ENCODE measurements at regions not wholly inside any gene's neighbourhood (a gene's known extent, or its start where the extent isn't known, plus 50 kb on each side); places are given as distances from the start of the nearest gene placed in this dataset.

GRCh38 chr3:70120357-70120966 lies 120.9 kb downstream of the SAMMSON start:
- peak; percentile 39 for DNase-seq

- no peak for DNase-seq
These were observed 127.7 kb downstream of the SAMMSON start for GRCh38 chr3:70127192-70127591.

- DNase-seq, result no peak
These were observed 137.8 kb downstream of the SAMMSON start for GRCh38 chr3:70137366-70137765.

GRCh38 chr3:70138606-70139005 lies 139.1 kb downstream of the SAMMSON start:
- no peak for DNase-seq

All from CD4-positive, alpha-beta T cell treated with Interleukin-21 for 1 hour (primary cell).